Liver (tissue), 7 donors: ENCODE measurements at regions not wholly inside any gene's neighbourhood (a gene's known extent, or its start where the extent isn't known, plus 50 kb on each side); places are given as distances from the start of the nearest gene placed in this dataset.

Experiments
- DNase-seq: peaks from one replicate; pipeline ENCODE4 v3.0.0-alpha.2; 2017; ENCODE audit warnings: low spot score
- H3K27ac ChIP-seq, 2 donors: one replicate each; pipeline ENCODE4 v1.7.0; 2013; ENCODE audit warnings: inconsistent platforms in 2 of 2, low read length in 2 of 2, control low read depth in 1 of 2, low read depth in 1 of 2, mild to moderate bottlenecking in 1 of 2
- H3K27me3 ChIP-seq, 4 donors: one replicate each; pipeline versions ENCODE4 v1.6.1 to v1.7.0; 2013; ENCODE audit warnings: low read length in 3 of 4, inconsistent platforms in 1 of 4, mild to moderate bottlenecking in 1 of 4, moderate library complexity in 1 of 4; ENCODE audit not compliant: control insufficient read depth in 4 of 4, insufficient read depth in 4 of 4
- H3K36me3 ChIP-seq, 4 donors: one replicate each; pipeline versions ENCODE4 v1.6.1 to v1.7.0; 2013; ENCODE audit warnings: low read length in 3 of 4, mild to moderate bottlenecking in 3 of 4, low read depth in 1 of 4, moderate library complexity in 1 of 4; ENCODE audit not compliant: control insufficient read depth in 4 of 4, insufficient read depth in 3 of 4
- H3K4me1 ChIP-seq, 4 donors: one replicate each; pipeline versions ENCODE4 v1.6.1 to v1.7.0; 2013; ENCODE audit warnings: low read length in 3 of 4, mild to moderate bottlenecking in 3 of 4, moderate library complexity in 1 of 4; ENCODE audit not compliant: control insufficient read depth in 4 of 4, insufficient read depth in 4 of 4
- H3K4me3 ChIP-seq, 3 donors: one replicate each; pipeline versions ENCODE4 v1.6.1 to v1.7.0; 2013; ENCODE audit warnings: low read length in 3 of 3, control low read depth in 1 of 3, low read depth in 1 of 3, mild to moderate bottlenecking in 1 of 3
- H3K9ac ChIP-seq, 2 donors: one replicate each; pipeline ENCODE4 v1.7.0; 2013; ENCODE audit warnings: low read length in 2 of 2, mild to moderate bottlenecking in 2 of 2, moderate library complexity in 2 of 2, control low read depth in 1 of 2, low read depth in 1 of 2
- H3K9me3 ChIP-seq, 4 donors: one replicate each; pipeline versions ENCODE4 v1.6.1 to v1.7.0; 2013; ENCODE audit warnings: low read length in 3 of 4; ENCODE audit not compliant: control insufficient read depth in 4 of 4
- ATF3 ChIP-seq: IDR thresholded peaks from 2 replicates; pipeline ENCODE4 v1.6.1; 2016; ENCODE audit warnings: antibody characterized with exemption
- EGR1 ChIP-seq, 2 donors: IDR thresholded peaks; 2 replicates each; pipeline ENCODE4 v1.6.1; 2016 to 2018; ENCODE audit warnings: antibody characterized with exemption in 2 of 2, low read depth in 2 of 2
- FOXA1 ChIP-seq: IDR thresholded peaks from 2 replicates; pipeline ENCODE4 v1.6.1; 2016; ENCODE audit warnings: antibody characterized with exemption
- FOXA2 ChIP-seq: IDR thresholded peaks from 2 replicates; pipeline ENCODE4 v1.6.1; 2016; ENCODE audit warnings: antibody characterized with exemption
- GABPA ChIP-seq, 2 donors: IDR thresholded peaks in 1 of 2; conservative IDR thresholded peaks in 1 of 2; 2 replicates each; pipeline ENCODE4 v1.6.1; 2016; ENCODE audit warnings: antibody characterized with exemption in 2 of 2, mild to moderate bottlenecking in 1 of 2, moderate library complexity in 1 of 2
- HNF4A ChIP-seq, 2 donors: conservative IDR thresholded peaks; 2 replicates each; pipeline ENCODE4 v1.6.1; 2016; ENCODE audit warnings: antibody characterized with exemption in 2 of 2, mild to moderate bottlenecking in 2 of 2
- HNF4G ChIP-seq: IDR thresholded peaks from 2 replicates; pipeline ENCODE4 v1.6.1; 2016; ENCODE audit warnings: antibody characterized with exemption
- JUND ChIP-seq, 2 donors: IDR thresholded peaks; 2 replicates each; pipeline ENCODE4 v1.6.1; 2016; ENCODE audit warnings: antibody characterized with exemption in 2 of 2
- NR2F2 ChIP-seq: IDR thresholded peaks from 2 replicates; pipeline ENCODE4 v1.6.1; 2016; ENCODE audit warnings: antibody characterized with exemption
- RAD21 ChIP-seq, 2 donors: IDR thresholded peaks; 2 replicates each; pipeline ENCODE4 v1.6.1; 2016; ENCODE audit warnings: antibody characterized with exemption in 2 of 2, mild to moderate bottlenecking in 2 of 2
- REST ChIP-seq: IDR thresholded peaks from 2 replicates; pipeline ENCODE4 v1.6.1; 2016; ENCODE audit warnings: antibody characterized with exemption, mild to moderate bottlenecking
- RXRA ChIP-seq, 2 donors: IDR thresholded peaks; 2 replicates each; pipeline ENCODE4 v1.6.1; 2017 to 2018; ENCODE audit warnings: antibody characterized with exemption in 2 of 2, mild to moderate bottlenecking in 1 of 2
- SP1 ChIP-seq: IDR thresholded peaks from 2 replicates; pipeline ENCODE4 v1.6.1; 2018; ENCODE audit warnings: antibody characterized with exemption, mild to moderate bottlenecking
- TAF1 ChIP-seq: conservative IDR thresholded peaks from 2 replicates; pipeline ENCODE4 v1.6.1; 2016; ENCODE audit warnings: antibody characterized with exemption, mild to moderate bottlenecking
- YY1 ChIP-seq: IDR thresholded peaks from 2 replicates; pipeline ENCODE4 v1.6.1; 2016; ENCODE audit warnings: antibody characterized with exemption, mild to moderate bottlenecking
- ZBTB33 ChIP-seq: IDR thresholded peaks from 2 replicates; pipeline ENCODE4 v1.6.1; 2016; ENCODE audit warnings: antibody characterized with exemption
- TF ChIP-seq, protein P1 (sequence below): IDR thresholded peaks from 2 replicates; pipeline ENCODE4 v1.6.1; 2016; ENCODE audit warnings: antibody characterized with exemption
- TF ChIP-seq, protein P2 (sequence below): fragments of 150-350 bp; IDR thresholded peaks from 2 replicates; pipeline ENCODE4 v1.5.1; 2017; ENCODE audit warnings: improper control_type of control experiment, low read depth, low read length; ENCODE audit not compliant: missing input control
- donor health status: healthy.
- donor health status: healthy.
- donor health status: healthy.
- donor health status: healthy.

- no peaks in the 10 kb centered on the region for H3K9me3 ChIP-seq
- H3K4me3 ChIP-seq, result no peak overlapping the region
- H3K9ac ChIP-seq, result no peak overlapping the region
Measured at GRCh38 chr2:236760246-236760645, 190.6 kb downstream of the ACKR3 start.

More at GRCh38 chr2:236760246-236760645, 190.6 kb downstream of the ACKR3 start:
- TF ChIP-seq FOXA2 (no peak), REST (no peak), ZBTB33 (no peak), RAD21 (IDR thresholded peaks at IDR 0.05) (no peak), NR2F2 (no peak), JUND (IDR thresholded peaks at IDR 0.05) (no peak), YY1 (no peak), RXRA (IDR thresholded peaks at IDR 0.05) (no peak), EGR1 (IDR thresholded peaks at IDR 0.05; ENCODE audit: low read depth in 2 of 2) (no peak), HNF4A (conservative IDR thresholded peaks at IDR 0.05) (no peak), ATF3 (no peak), GABPA (IDR thresholded peaks at IDR 0.05 in 1 of 2, conservative IDR thresholded peaks at IDR 0.05 in 1 of 2) (no peak), HNF4G (no peak), SP1 (no peak), FOXA1 (no peak), TAF1 (no peak)
- TF ChIP-seq, protein P1, sequence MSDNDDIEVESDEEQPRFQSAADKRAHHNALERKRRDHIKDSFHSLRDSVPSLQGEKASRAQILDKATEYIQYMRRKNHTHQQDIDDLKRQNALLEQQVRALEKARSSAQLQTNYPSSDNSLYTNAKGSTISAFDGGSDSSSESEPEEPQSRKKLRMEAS, result no peak
- TF ChIP-seq, protein P2, sequence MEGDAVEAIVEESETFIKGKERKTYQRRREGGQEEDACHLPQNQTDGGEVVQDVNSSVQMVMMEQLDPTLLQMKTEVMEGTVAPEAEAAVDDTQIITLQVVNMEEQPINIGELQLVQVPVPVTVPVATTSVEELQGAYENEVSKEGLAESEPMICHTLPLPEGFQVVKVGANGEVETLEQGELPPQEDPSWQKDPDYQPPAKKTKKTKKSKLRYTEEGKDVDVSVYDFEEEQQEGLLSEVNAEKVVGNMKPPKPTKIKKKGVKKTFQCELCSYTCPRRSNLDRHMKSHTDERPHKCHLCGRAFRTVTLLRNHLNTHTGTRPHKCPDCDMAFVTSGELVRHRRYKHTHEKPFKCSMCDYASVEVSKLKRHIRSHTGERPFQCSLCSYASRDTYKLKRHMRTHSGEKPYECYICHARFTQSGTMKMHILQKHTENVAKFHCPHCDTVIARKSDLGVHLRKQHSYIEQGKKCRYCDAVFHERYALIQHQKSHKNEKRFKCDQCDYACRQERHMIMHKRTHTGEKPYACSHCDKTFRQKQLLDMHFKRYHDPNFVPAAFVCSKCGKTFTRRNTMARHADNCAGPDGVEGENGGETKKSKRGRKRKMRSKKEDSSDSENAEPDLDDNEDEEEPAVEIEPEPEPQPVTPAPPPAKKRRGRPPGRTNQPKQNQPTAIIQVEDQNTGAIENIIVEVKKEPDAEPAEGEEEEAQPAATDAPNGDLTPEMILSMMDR, result no peak
- H3K4me1 ChIP-seq, result peaks cover 0 to 25% (median 15%) of the 10 kb centered on the region in 4 donors
- DNase-seq, result no peak
- no peaks in the 10 kb centered on the region for H3K27me3 ChIP-seq
- no peak overlapping the region for H3K27ac ChIP-seq
- H3K36me3 ChIP-seq, result no peaks in the 10 kb centered on the region
